ENCODE measurements at regions not wholly inside any gene's neighbourhood (a gene's known extent, or its start where the extent isn't known, plus 50 kb on each side); places are given as distances from the start of the nearest gene placed in this dataset.

DNA sequence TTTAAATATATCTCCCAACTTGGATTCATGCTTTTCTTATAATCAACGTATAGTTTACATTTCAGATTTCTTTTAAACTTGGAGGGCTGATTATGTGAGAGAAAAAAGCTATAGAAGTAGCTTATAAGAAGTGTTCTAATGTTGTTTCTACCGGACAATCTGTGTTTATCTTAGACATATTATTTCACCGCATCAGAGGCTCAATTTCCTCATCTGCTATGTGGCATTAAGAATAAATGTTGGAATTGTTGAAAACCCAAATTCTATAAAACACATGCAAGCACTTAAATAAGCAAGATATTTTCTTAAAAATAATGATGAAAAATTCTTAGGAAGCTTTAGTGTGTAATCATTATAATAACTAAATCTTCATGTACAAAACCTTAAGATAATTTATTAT lies 407.9 kb downstream of the HRH4 start:
- Histone ChIP-seq H4K8ac (ENCODE audit: extremely low read depth, insufficient read depth, low read length) (no peak overlapping the region), H3K23me2 (ENCODE audit: low read depth, low read length) (no peaks in the 10 kb centered on the region), H3K79me2 (ENCODE audit: control insufficient read depth in 1 of 2, insufficient read depth in 2 of 2, low read length in 2 of 2) (no peaks in the 10 kb centered on the region), H3K4ac (replicated peaks; ENCODE audit: insufficient read length, low read depth, low read length) (no peak overlapping the region), H3K56ac (replicated peaks; ENCODE audit: insufficient read length, low read depth, low read length) (no peak overlapping the region), H2AK5ac (ENCODE audit: low read depth, low read length) (no peak overlapping the region), H2BK120ac (replicated peaks; ENCODE audit: low read depth, low read length) (no peak overlapping the region), H3K9me3 (ENCODE audit: insufficient read depth in 2 of 2, low read depth in 1 of 2, low read length in 1 of 2) (no peaks in the 10 kb centered on the region), H2BK5ac (ENCODE audit: low read depth, low read length) (no peak overlapping the region), H3K79me1 (ENCODE audit: low read depth, low read length) (no peaks in the 10 kb centered on the region), H4K20me1 (replicated peaks in 1 of 2; ENCODE audit: control insufficient read depth in 1 of 2, insufficient read depth in 2 of 2, low read length in 2 of 2) (no peaks in the 10 kb centered on the region), H2AFZ (ENCODE audit: low read length) (no peak overlapping the region), H3K23ac (ENCODE audit: insufficient read length) (no peak overlapping the region), H3K4me2 (ENCODE audit: insufficient read depth in 1 of 2, low read depth in 2 of 2, low read length in 2 of 2) (no peak overlapping the region), H4K91ac (replicated peaks; ENCODE audit: insufficient read length, low read length) (no peak overlapping the region), H3K18ac (ENCODE audit: extremely low read depth, low read length) (no peak overlapping the region), H2BK15ac (ENCODE audit: low read length) (no peak overlapping the region), H3K4me1 (replicated peaks in 1 of 4; ENCODE audit: control insufficient read depth in 3 of 4, insufficient read depth in 4 of 4, low read length in 3 of 4) (no peaks in the 10 kb centered on the region), H3K4me3 (ENCODE audit: extremely low read depth in 1 of 4, insufficient read depth in 2 of 4, low read depth in 3 of 4, low read length in 4 of 4) (no peak overlapping the region), H2BK12ac (ENCODE audit: low read depth, low read length) (no peak overlapping the region), H3K27ac (ENCODE audit: low read depth, low read length) (no peak overlapping the region), H3K9ac (replicated peaks in 1 of 4; ENCODE audit: extremely low read depth in 1 of 4, low read depth in 3 of 4, low read length in 3 of 4) (no peak overlapping the region), H3K14ac (ENCODE audit: insufficient read length) (no peak overlapping the region), H3K27me3 (replicated peaks in 1 of 4; ENCODE audit: control insufficient read depth in 3 of 4, extremely low read depth in 1 of 4, insufficient read depth in 3 of 4, low read length in 3 of 4) (no peaks in the 10 kb centered on the region), H3K36me3 (ENCODE audit: control insufficient read depth in 2 of 4, insufficient read depth in 4 of 4, low read length in 3 of 4) (no peaks in the 10 kb centered on the region), H4K5ac (ENCODE audit: insufficient read length, low read depth, low read length) (no peak overlapping the region), H2BK20ac (ENCODE audit: low read length) (no peak overlapping the region)
- POLR2A ChIA-PET (ENCODE audit: partially characterized antibody), result no interaction called here
- no peak for DNase-seq (ENCODE audit: low read depth in 1 of 2, low spot score in 2 of 2)
- CTCF ChIA-PET (ENCODE audit: partially characterized antibody), result interaction anchor here (0.9 kb wide), 1 partner anchor 379 kb away, joined by 3 read pairs; no protein-coding TSS in a partner anchor
- 86% methylated on average over 3 of the region's 3 CpGs; no CpG with 5 or more reads in 1 of the 2 experiments for WGBS, 2 experiments (ENCODE audit: extremely low coverage in 1 of 2, insufficient coverage in 1 of 2, insufficient read length in 1 of 2, insufficient replicate concordance in 2 of 2, low coverage in 1 of 2, low lambda C conversion rate in 2 of 2, missing lambda C conversion rate in 1 of 2)
- FAIRE-seq, result no peak
- TF ChIP-seq RBBP5 (IDR thresholded peaks at IDR 0.05; ENCODE audit: borderline replicate concordance, low read depth, low read length) (no peak), POLR2A (IDR thresholded peaks at IDR 0.05; ENCODE audit: control extremely low read depth in 1 of 2, low read depth in 2 of 2, low read length in 2 of 2) (no peak), SUZ12 (IDR thresholded peaks at IDR 0.05; ENCODE audit: low read length) (no peak), CHD2 (IDR thresholded peaks at IDR 0.05; ENCODE audit: low read length) (no peak), TAF1 (IDR thresholded peaks at IDR 0.05; ENCODE audit: low read depth, low read length) (no peak), KDM1A (IDR thresholded peaks at IDR 0.05; ENCODE audit: borderline replicate concordance, low read length) (no peak), SRF (IDR thresholded peaks at IDR 0.05; ENCODE audit: low read depth, low read length) (no peak), RAD21 (IDR thresholded peaks at IDR 0.05 in 1 of 2, conservative IDR thresholded peaks at IDR 0.05 in 1 of 2; ENCODE audit: low read depth in 2 of 2, low read length in 2 of 2) (no peak), BCL11A (IDR thresholded peaks at IDR 0.05; ENCODE audit: low read depth in 2 of 2, low read length in 2 of 2) (no peak)
- TF ChIP-seq, protein P1, sequence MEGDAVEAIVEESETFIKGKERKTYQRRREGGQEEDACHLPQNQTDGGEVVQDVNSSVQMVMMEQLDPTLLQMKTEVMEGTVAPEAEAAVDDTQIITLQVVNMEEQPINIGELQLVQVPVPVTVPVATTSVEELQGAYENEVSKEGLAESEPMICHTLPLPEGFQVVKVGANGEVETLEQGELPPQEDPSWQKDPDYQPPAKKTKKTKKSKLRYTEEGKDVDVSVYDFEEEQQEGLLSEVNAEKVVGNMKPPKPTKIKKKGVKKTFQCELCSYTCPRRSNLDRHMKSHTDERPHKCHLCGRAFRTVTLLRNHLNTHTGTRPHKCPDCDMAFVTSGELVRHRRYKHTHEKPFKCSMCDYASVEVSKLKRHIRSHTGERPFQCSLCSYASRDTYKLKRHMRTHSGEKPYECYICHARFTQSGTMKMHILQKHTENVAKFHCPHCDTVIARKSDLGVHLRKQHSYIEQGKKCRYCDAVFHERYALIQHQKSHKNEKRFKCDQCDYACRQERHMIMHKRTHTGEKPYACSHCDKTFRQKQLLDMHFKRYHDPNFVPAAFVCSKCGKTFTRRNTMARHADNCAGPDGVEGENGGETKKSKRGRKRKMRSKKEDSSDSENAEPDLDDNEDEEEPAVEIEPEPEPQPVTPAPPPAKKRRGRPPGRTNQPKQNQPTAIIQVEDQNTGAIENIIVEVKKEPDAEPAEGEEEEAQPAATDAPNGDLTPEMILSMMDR (IDR thresholded peaks at IDR 0.05; ENCODE audit: control extremely low read depth in 1 of 3, insufficient read depth in 1 of 3, low read depth in 1 of 3, low read length in 3 of 3), result no peak
- TF ChIP-seq, protein P2, sequence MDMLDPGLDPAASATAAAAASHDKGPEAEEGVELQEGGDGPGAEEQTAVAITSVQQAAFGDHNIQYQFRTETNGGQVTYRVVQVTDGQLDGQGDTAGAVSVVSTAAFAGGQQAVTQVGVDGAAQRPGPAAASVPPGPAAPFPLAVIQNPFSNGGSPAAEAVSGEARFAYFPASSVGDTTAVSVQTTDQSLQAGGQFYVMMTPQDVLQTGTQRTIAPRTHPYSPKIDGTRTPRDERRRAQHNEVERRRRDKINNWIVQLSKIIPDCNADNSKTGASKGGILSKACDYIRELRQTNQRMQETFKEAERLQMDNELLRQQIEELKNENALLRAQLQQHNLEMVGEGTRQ (IDR thresholded peaks at IDR 0.05; ENCODE audit: low read length), result no peak
